GM12878 (cell line): ENCODE measurements at regions not wholly inside any gene's neighbourhood (a gene's known extent, or its start where the extent isn't known, plus 50 kb on each side); places are given as distances from the start of the nearest gene placed in this dataset.

ENCODE experiments used
- ATAC-seq: fragments of 200-7000 bp; cut with Tn5 transposase; 3 replicates; pipeline ENCODE4 v1.9.1; 2020; ENCODE audit warnings: mild to moderate bottlenecking, moderate library complexity
- BruUV-seq: library from RNA; stranded (reverse); fragments of 400-500 nt; replicated peaks from 2 replicates; lab custom pipeline; 2021; lab: Mats Ljungman, UMichigan
- CTCF ChIA-PET: fragments of 300-600 bp; sonication (Branson Sonifier 250); formaldehyde crosslinking; extraction: SDS; loops from one replicate; lab custom pipeline; 2021; ENCODE audit warnings: inconsistent platforms; lab: Yijun Ruan, JAX
- POLR2A ChIA-PET: fragments of 350-600 bp; formaldehyde crosslinking; extraction: SDS; loops from one replicate; lab custom pipeline; 2021; ENCODE audit warnings: inconsistent platforms; lab: Charles Lee
- RAD21 ChIA-PET: fragments of 300-600 bp; sonication (Branson Sonifier 250); formaldehyde crosslinking; loops from one replicate; lab custom pipeline; 2023; ENCODE audit warnings: antibody characterized with exemption; ENCODE audit not compliant: unreplicated experiment; lab: Charles Lee
- SMC1A ChIA-PET: fragments of 300-600 bp; sonication (Branson Sonifier 250); formaldehyde crosslinking; loops from one replicate; lab custom pipeline; 2023; ENCODE audit not compliant: unreplicated experiment, uncharacterized antibody; lab: Charles Lee
- DNase-seq: peaks from one replicate; pipeline ENCODE4 v3.0.0-alpha.2; 2011; ENCODE audit warnings: low read depth, low spot score
- FAIRE-seq: peaks from 3 replicates; lab custom pipeline; 2011; peaks lifted over from hg19 to GRCh38; lab: Jason Lieb, UNC
- H2AFZ ChIP-seq: 2 replicates; pipeline ENCODE4 v1.6.0; 2011; ENCODE audit warnings: low read depth, low read length, control low read depth; ENCODE audit not compliant: control insufficient read depth
- H3K27ac ChIP-seq: 2 replicates; pipeline ENCODE4 v1.5.1; 2011; ENCODE audit warnings: control low read depth; ENCODE audit not compliant: control insufficient read depth, insufficient read depth
- H3K27me3 ChIP-seq, 2 experiments: replicated peaks in 1 of 2; 2 replicates each; pipeline versions ENCODE4 v1.6.0 to v1.6.1; 2011; ENCODE audit warnings: low read length in 1 of 2; ENCODE audit not compliant: control insufficient read depth in 2 of 2, insufficient read depth in 2 of 2
- H3K36me3 ChIP-seq, 2 experiments: 2 replicates each; pipeline ENCODE4 v1.5.1; 2011; ENCODE audit warnings: low read length in 1 of 2; ENCODE audit not compliant: control insufficient read depth in 2 of 2, insufficient read depth in 2 of 2
- H3K4me1 ChIP-seq: 2 replicates; pipeline ENCODE4 v1.6.1; 2011; ENCODE audit warnings: mild to moderate bottlenecking, low read length, moderate library complexity, mixed read lengths; ENCODE audit not compliant: control insufficient read depth, insufficient read depth
- H3K4me2 ChIP-seq: 2 replicates; pipeline ENCODE4 v1.6.0; 2011; ENCODE audit warnings: control low read depth; ENCODE audit not compliant: control insufficient read depth, insufficient read depth
- H3K4me3 ChIP-seq: fragments of 200-600 bp; sonication (generic); 2 replicates; pipeline ENCODE4 v1.5.1; 2016
- H3K79me2 ChIP-seq: 2 replicates; pipeline ENCODE4 v1.6.0; 2011; ENCODE audit warnings: low read length; ENCODE audit not compliant: control insufficient read depth, insufficient read depth
- H3K9ac ChIP-seq: 2 replicates; pipeline ENCODE4 v1.8.0; 2011; ENCODE audit warnings: low read length, control low read depth, mixed read lengths; ENCODE audit not compliant: control insufficient read depth, insufficient read depth
- H3K9me3 ChIP-seq: replicated peaks from 3 replicates; pipeline ENCODE4 v1.5.1; 2011; ENCODE audit warnings: mild to moderate bottlenecking, low read length; ENCODE audit not compliant: control insufficient read depth, insufficient read depth
- H4K20me1 ChIP-seq: 2 replicates; pipeline ENCODE4 v1.6.0; 2011; ENCODE audit not compliant: control insufficient read depth, insufficient read depth
- EZH2 ChIP-seq: IDR thresholded peaks from 2 replicates; pipeline ENCODE4 v1.6.1; 2012; ENCODE audit warnings: low read depth, mild to moderate bottlenecking, control low read depth, inconsistent platforms, low read length, borderline replicate concordance; ENCODE audit not compliant: control insufficient read depth
- IRF4 ChIP-seq: IDR thresholded peaks from 2 replicates; pipeline ENCODE4 v1.6.1; 2011; ENCODE audit warnings: low read depth, low read length
- LARP7 ChIP-seq: fragments of 450-650 bp; IDR thresholded peaks from 2 replicates; pipeline ENCODE4 v1.6.1; 2017; ENCODE audit warnings: mild to moderate bottlenecking
- NBN ChIP-seq: fragments of 450-650 bp; IDR thresholded peaks from 2 replicates; pipeline ENCODE4 v1.6.1; 2016
- RAD21 ChIP-seq: IDR thresholded peaks from 2 replicates; pipeline ENCODE4 v1.6.1; 2011; ENCODE audit warnings: mild to moderate bottlenecking, low read depth, low read length, moderate library complexity; ENCODE audit not compliant: insufficient read depth
- RCOR1 ChIP-seq: conservative IDR thresholded peaks from 2 replicates; pipeline ENCODE4 v1.6.1; 2012; ENCODE audit warnings: low read depth, low read length, improper control_type of control experiment
- SRF ChIP-seq, 2 experiments: IDR thresholded peaks; 2 replicates each; pipeline ENCODE4 v1.6.1; 2011; ENCODE audit warnings: low read depth in 2 of 2, low read length in 2 of 2, mild to moderate bottlenecking in 1 of 2, moderate library complexity in 1 of 2
- TCF3 ChIP-seq: IDR thresholded peaks from 2 replicates; pipeline ENCODE4 v1.6.1; 2012; ENCODE audit warnings: low read depth, mild to moderate bottlenecking, low read length, borderline replicate concordance; ENCODE audit not compliant: insufficient read depth
- YY1 ChIP-seq: IDR thresholded peaks from 2 replicates; pipeline ENCODE4 v1.6.1; 2011; ENCODE audit warnings: low read depth, mild to moderate bottlenecking, low read length
- ZBED1 ChIP-seq: IDR thresholded peaks from 2 replicates; pipeline ENCODE4 v1.6.1; 2016; ENCODE audit warnings: borderline replicate concordance
- ZNF24 ChIP-seq: fragments of 450-650 bp; IDR thresholded peaks from 2 replicates; pipeline ENCODE4 v1.6.1; 2017; ENCODE audit warnings: antibody characterized with exemption, mild to moderate bottlenecking
- ZNF384 ChIP-seq: IDR thresholded peaks from 2 replicates; pipeline ENCODE4 v1.6.1; 2012; ENCODE audit warnings: low read depth, mild to moderate bottlenecking, low read length, improper control_type of control experiment, borderline replicate concordance
- ZZZ3 ChIP-seq: IDR thresholded peaks from 2 replicates; pipeline ENCODE4 v1.6.1; 2011; ENCODE audit warnings: low read depth; ENCODE audit not compliant: control insufficient read depth, insufficient read length
- WGBS: methylation state at CpG from one replicate; pipeline ENCODE4 v1.1.6; 2016; ENCODE audit warnings: low lambda C conversion rate; ENCODE audit not compliant: insufficient replicate concordance, insufficient coverage; ENCODE audit errors: missing lambda C conversion rate; 5-methylcytosine and 5-hydroxymethylcytosine counted together
- in situ Hi-C: fragments of 300-500 bp; cut with MboI; formaldehyde crosslinking; loops from 9 replicates; pipeline ENCODE4 v1.14.3; 2018; ENCODE audit warnings: mixed read lengths
- intact Hi-C: fragments of 100-400 bp; cut with micrococcal nuclease; formaldehyde crosslinking; loops from one replicate; pipeline ENCODE4 v1.14.2; 2022; ENCODE audit not compliant: unreplicated experiment

DNA sequence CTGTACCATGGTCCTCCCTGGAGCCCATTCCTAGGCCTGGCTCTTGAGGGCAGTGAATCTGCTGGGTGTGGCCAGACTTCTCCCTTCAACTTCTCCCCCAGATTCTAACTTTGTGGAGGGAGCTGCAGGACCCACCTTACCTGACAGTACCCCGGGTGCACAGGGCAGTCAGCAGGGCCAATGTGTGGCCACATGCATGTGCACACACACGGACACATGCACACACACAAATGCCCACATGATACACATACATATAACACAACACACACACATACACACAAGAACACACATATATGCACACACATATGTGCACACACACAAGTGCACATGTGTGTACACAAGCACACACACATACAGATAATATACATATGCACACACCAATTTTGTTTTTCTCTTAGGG lies 300.0 kb upstream of the HS6ST1 start:
- Histone ChIP-seq H3K36me3 (no peaks in the 10 kb centered on the region), H4K20me1 (no peaks in the 10 kb centered on the region), H3K4me3 (no peak overlapping the region), H3K4me1 (peaks cover 5% of the 10 kb centered on the region), H3K9ac (no peak overlapping the region), H3K27ac (no peak overlapping the region), H3K9me3 (no peaks in the 10 kb centered on the region), H2AFZ (no peak overlapping the region), H3K79me2 (no peaks in the 10 kb centered on the region), H3K4me2 (no peak overlapping the region), H3K27me3 (no peaks in the 10 kb centered on the region)
- DNase-seq (no peak), FAIRE-seq (no peak), ATAC-seq (no peak)
- no TSS peak for BruUV-seq
- WGBS: 28% methylated on average over 2 of the region's 2 CpGs
- TF ChIP-seq RAD21: no peak
- TF ChIP-seq IRF4: no peak
- TF ChIP-seq EZH2: no peak
- no peak for TF ChIP-seq LARP7
- no peak for TF ChIP-seq ZNF24
- TF ChIP-seq ZNF384: no peak
- TF ChIP-seq SRF (IDR thresholded peaks at IDR 0.05; ENCODE audit: low read depth in 2 of 2, low read length in 2 of 2): no peak
- TF ChIP-seq RCOR1: no peak
- no peak for TF ChIP-seq YY1
- TF ChIP-seq TCF3: no peak
- no peak for TF ChIP-seq ZBED1
- no peak for TF ChIP-seq ZZZ3
- TF ChIP-seq NBN: no peak
- in situ Hi-C loops: no loop called here
- intact Hi-C loops: no loop called here
- ChIA-PET SMC1A (no interaction called here), CTCF (no interaction called here), RAD21 (no interaction called here), POLR2A (no interaction called here)
